HG03521 (cell line): ENCODE measurements at regions not wholly inside any gene's neighbourhood (a gene's known extent, or its start where the extent isn't known, plus 50 kb on each side); places are given as distances from the start of the nearest gene placed in this dataset.

Experiments used
- ATAC-seq: cut with Tn5 transposase; IDR thresholded peaks from one replicate; pipeline ENCODE4 v1.9.1; 2021; ENCODE audit warnings: mild to moderate bottlenecking, moderate library complexity; ENCODE audit not compliant: unreplicated experiment

DNA sequence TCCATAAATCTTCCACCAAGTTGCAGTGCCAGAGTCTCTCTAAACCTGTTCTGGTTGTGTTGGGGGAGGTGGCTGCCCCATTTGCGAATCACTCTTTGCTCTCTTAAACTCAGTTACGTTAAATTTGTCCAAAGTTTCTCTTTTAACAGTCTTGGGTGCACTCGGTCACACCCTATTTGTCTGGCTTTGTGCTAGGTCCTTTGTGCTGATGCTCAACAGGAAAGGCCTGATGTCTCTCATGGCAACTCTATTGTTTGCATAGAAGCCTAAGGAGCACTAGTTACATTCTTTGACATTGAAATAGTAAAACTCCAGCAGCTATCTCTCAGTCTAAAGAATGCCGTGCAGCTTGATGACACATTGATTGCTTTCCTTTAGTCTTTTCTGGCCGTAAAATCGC lies 105.1 kb downstream of the TRMT11 start:
- ATAC-seq, result no peak

DNA sequence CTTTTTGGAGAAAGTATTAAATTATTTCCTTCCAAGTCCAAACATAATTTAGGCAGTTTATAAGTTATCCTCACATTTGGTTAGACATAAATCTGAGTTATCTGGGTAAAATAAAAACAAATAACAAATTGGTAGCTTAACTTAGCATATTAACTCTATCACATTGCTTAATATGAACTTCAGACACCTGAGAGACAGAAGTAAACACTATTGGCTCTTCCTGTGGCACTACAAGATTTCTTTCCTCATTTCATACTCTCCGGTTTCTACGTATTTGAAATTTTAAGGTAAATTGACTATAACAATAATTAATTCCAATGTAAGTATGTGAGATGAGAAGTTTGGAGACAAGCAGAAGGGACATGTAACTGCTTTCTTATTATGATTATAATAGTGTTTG lies 106.8 kb downstream of the TRMT11 start:
- no peak for ATAC-seq

DNA sequence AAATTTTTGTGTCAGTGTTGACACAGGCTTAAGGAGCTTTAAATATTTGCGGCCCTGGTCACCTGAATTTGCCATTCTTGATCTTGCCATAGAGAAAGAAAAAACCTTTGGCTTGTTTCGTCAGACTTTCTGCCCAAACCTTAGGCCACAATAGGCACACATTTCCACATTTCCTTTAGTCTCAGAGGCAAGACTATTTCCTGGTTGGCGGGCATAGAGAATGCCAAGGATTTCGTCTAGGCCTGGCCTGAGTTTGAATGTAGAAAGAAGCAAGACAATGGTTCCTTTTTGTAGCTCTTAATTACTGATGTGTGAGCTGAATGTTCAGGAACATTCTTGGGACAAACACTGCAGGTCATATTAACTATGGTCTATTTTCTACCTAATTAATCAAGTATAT lies 108.1 kb downstream of the TRMT11 start:
- ATAC-seq, result no peak

DNA sequence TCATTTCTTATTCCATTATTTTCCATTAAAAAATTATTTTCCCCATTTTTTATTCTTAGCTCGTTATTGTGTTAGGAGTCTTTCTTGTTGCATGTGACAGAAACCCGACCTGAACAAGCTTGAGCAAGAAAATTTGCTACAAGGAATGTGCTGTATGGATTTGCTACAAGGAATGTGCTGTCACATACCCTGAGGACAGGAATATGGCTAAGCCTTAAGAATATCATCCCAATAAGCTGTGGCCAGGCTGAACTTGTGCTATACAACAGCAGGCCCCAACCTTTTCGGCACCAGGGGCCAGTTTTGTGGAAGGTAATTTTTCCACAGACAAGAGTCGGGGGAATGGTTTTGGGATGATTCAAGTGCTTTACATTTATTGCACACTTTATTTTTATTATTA lies 114.0 kb downstream of the TRMT11 start:
- no peak for ATAC-seq

DNA sequence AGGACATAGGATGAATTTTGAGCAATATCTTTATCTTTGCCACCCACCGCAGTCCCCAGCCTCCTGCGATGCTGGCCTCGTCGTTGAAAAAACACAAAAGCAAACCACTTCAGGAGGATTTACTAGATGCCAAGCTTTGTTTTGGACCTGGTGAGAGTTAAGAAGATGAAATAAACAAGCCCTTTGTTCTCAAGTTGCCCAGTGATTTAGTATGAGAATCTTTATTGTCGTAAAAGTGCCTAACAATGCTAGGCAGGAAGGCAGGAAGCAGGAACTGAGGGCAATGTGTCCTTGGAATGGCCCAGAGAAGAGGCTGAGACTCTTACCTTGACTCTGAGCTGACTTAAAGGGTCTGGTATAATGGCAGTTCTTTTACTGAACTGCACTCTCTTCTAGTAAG lies 116.0 kb downstream of the TRMT11 start:
- no peak for ATAC-seq

DNA sequence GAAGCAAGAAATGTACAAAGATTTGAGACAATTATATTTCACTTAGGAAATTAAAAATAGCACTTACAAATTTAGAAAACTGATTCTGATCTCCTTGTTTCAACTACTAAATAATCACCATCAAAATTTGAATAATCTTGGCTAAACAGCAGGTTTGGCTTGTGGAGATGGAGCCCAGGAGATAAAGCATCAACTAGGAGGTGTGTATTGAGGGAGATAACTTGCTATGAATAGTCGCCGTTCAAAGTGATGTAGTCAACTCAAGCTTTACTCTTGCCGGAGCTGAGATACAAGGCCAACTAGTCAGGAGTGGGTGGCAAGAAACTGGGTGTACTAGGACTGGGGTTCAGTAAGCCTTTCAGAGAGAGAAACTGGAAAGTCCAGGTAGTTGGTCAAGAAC lies 117.7 kb downstream of the TRMT11 start:
- ATAC-seq, result no peak

DNA sequence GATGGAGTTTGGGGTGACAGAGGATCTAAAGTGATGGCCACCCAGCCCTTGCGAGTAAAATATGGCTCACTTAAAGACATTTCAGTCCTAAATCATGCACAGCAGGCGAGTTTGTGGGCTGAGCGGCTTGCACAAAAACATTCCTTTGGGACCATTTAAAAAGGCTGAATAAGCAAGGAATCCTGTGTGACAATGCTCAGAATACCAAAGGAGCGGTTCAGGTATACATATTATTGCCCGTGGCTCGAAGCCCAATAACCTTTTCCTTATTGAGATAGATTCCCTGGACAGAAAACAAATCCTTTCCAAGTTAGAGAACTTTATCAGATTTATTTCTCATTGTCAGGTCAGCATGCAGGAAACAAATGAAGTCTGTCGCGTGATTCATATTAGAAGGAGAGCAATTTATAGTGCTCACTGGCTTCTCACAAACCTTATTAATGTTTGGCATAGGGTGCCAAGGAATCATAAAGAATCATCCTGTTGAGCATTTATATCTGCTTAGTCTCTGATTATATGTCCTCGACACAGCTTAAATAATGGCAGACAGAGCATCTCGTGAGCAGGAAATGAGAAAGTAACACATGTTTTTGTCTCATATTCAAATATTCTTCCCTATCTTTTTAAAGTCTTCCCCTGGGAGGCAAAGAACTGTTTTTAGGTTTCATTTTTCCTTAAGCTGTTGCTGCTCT lies 121.3 kb downstream of the TRMT11 start:
- no peak for ATAC-seq

DNA sequence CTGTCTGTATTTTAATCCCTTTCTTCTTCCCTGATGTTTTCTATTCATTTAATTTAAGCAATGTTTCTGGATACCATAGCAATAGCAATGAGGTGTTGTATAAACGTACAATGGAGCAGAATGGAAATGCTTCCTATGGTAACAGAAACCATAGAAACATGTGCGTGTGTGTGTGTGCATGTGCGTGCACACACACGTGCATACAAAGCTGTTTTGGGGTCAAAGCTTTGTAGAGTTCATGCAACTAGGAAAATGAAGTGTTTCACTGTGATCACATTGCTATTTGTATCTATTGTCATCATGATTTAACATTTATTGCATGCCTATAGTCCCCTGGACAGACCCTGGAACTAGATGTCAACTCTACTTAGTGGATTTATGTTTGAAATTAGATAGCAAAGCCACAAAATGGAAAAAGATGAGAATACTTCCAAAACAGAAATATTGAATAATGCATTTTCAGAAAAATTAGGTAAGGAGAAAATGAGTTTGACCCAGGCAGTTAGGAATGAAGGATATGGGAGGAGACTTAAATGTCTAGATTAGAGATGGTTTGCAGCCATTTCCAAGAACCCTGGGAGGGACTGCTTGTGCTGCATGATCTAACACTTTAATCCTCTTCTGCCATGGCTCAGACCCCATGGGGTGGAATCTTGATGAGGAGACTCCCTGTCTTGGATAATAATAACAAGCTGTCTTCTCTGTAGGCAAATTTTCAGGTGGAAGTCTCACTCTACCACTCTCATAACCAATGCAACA lies 124.4 kb downstream of the TRMT11 start:
- ATAC-seq, result no peak

DNA sequence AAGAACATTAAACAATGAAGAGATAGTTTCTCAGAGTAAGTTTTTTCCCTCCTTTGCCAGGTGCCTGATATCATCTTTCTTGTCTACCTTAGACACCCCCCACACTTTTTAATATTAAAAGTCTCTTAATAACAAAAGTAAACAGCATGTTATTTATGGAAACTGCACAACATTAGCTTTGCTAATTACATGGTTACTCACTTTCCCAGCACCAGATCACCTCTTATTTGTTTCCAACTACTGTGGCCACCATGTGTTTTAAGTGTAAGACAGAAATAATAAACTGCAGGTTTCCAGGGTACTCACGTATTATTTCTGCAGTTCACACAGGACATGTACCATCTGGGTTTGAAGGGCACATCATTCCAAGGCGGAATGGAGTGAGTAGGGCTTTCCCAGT lies 125.0 kb downstream of the TRMT11 start:
- ATAC-seq, result no peak

DNA sequence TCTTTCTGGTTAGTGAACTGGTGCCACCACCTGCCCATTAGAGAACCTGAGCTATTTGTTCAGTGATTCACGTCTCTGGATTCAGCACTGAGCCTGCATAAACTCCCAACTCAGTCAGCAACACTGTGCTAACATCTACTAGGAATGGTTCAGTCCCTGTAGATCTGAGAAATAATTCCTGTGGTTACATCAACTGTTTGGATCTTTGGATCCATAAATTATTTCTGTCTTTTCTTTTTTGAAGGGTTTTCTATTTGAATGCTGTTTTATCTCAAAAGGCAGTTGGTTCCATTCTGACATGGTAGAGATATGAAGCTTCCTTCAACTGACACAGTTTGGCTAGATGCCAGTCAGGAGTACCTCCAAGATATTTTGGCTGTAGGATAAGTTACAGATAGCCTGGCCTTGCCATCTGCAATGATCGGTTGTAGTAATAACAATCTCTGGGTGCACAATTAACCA lies 125.9 kb downstream of the TRMT11 start:
- ATAC-seq, result no peak

DNA sequence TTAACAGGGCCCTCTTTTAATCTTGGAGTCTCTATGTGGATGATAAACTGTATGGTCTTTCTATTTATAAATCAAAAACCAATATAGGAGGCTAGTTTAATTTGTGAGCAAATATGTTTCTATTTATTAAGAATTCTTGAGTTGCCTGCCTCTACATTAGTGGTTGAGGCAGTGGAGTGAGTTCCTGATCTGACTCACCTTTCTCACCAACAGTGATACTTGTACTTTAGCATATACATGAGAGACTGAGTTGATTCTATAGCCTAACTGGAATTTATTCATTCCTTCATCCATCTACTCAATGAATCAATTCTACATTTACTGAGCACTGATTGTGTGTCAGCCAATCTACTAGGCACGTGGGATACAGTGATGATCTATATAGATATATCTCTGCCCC lies 126.9 kb downstream of the TRMT11 start:
- no peak for ATAC-seq

DNA sequence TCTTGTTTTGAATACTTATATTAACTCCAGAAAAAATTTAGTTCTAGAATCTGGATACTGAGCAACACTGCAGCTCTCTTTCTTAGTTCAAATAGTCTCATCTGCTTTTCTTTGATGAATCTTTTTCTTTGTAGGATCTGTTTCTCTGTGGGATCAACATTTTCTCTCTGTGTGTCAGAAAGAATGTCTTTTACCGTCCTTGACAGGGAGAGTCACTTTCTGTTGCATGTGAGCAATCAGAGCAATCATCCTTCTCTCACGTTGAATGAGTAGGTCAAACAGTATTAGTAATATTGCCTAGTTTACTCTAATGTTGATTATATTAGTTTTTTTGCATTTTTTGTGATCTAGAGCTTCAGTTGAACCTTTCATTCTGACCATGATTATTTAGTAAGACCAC lies 130.9 kb downstream of the TRMT11 start:
- ATAC-seq, result no peak

DNA sequence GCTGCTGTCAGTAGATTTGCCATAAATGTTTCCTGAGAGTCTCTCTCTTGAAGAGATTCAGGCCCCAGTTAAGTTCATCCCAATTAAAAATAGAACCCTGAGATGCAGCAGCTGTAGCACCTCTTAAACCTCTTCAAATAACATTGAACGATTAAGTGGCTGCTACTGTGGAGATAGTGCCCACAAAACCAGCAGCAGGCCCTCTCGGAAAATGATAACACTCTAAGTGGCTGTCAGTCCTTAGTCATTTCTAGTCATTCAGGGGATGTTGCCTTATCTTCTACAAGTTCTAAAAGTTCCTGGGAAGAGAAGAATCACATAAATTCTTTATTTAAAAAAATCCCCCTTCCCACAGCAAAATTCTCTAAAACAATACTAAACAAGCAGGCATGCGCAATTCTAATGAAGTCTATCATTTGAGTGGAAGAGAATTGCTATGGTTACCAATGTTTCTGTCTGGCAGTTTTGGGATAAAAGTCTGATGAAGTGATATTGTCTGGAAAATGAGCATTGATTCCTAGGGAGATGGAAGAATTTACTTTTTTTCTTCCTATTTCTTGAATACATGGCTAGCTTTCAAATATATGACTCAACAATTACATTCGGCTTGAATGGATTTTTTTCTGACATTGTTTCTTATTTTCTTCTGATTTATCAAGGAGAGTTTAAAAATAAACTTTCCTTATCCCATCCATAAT lies 131.9 kb downstream of the TRMT11 start:
- ATAC-seq, result no peak

DNA sequence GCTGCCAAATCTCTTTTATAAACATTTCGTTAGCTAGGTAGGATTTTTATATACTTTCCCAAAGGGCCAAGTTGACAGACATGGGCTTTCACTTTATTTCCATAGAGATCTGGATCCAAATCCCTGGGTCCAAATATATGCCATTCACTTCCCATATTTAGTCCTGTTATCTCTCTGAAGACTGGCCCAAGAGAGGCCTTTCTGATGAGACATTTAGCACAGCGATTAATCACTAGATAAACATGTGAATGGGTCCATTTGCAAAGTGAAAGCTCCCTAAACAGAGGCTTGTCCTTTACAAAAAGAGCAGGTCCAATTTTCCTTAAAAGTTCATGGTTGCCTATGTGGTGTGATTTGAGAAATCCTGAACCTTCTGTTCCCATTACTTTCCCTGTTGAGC lies 132.6 kb downstream of the TRMT11 start:
- ATAC-seq, result no peak

DNA sequence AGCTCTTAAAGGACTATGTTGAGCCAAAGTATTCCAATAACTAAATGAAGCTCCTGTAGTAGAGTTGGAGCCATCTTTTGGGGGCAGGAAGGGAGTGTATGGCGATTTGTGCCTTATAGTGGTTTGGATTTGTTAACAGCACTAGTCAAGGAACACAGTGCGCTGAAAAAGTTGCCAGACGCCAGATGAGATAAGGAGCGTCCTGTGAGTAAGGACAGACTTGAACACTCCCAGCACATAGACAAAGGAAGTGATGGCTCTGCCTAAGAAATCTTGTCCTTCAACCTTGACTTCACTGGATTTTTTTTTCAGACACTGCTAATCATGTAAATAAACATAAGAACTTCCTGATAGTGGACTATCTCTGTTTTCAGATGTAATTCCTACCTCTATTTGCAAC lies 136.9 kb downstream of the TRMT11 start:
- no peak for ATAC-seq

DNA sequence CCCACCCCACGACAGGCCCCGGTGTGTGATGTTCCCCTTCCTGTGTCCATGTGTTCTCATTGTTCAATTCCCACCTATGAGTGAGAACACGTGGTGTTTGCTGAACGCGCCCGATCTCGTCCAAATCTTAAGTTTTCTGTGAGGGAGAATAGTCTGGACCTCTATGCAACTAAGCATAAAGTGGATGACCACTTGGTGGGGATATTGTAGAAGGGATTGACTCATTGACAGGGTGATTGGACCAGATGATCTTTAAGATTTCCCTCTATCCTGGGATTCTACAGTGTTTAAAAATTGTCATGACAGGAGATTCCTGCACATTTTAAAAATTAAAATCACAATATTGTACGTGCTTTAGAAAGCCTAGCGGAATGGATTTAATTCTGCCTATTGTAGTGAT lies 141.3 kb downstream of the TRMT11 start:
- ATAC-seq, result no peak

DNA sequence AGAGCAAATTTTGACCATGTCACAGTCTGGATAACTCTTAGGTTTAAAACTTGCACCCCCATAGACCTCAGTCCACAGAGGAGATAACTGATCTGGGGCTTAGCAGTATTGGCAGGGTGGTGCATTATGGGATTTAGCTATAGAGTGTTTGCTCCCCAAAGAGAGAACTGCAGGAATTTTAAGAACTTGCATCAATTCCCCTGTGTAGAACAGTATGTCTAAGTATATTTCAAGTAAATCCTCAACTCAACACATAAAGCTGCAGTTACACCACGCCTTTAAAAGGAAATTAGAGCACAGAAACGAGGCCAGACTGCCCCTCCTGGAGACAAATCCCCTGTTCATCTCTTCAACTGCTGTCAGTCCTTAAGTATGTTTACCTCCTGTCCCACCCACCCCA lies 144.9 kb downstream of the TRMT11 start:
- no peak for ATAC-seq

DNA sequence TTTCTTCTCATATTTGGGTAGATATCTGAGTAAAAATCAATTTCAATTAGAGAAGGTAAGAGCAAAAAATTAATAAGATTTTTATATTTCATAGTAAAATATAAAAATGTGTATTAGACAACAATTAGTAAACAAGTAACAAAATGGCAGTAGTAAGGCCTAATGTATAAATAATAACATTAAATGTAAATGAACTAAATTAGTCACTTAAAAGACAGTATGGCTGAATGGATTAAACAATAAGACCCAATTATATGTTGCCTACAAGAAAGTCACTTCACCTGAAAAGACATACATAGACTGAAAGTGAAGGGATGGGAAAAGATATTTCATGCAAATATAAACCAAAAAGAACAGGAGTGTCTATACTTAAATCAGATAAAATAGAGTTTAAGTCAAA lies 147.6 kb downstream of the TRMT11 start:
- no peak for ATAC-seq

DNA sequence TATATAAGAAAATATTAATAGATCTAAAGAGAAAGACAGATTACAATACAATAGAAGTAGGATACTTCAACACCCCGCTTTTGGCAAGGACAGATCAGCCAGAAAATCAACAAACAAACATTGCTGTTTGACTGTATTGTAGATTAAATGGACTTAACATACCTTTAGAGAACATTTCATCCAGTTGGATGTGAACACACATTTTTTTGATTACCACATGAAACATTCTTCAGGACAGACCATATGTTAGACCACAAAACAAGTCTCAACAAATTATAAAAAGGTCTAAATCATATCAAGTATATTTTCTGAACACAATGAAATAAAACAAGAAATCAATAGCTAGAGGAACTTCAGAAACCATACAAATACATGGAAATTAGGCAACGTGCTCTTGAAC lies 148.2 kb downstream of the TRMT11 start:
- ATAC-seq, result no peak

DNA sequence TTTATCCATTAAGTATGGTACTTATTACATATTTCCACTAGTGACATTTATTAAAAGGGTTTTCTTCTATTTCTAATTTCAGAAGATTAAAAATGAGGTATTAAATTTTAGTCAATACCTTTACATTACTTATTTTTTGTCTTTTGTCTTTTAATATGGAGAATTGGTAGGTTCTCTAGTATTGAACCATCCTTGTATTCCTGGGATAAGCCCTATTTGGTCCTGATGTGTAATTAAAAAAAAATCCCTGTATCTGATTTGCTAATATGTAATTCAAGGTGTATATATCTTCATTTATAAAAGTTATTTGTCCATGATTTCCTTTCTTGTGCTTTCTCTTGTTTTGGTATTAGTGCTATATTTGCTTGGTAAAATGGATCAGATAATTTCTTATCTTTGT lies 153.7 kb downstream of the TRMT11 start:
- ATAC-seq, result no peak

DNA sequence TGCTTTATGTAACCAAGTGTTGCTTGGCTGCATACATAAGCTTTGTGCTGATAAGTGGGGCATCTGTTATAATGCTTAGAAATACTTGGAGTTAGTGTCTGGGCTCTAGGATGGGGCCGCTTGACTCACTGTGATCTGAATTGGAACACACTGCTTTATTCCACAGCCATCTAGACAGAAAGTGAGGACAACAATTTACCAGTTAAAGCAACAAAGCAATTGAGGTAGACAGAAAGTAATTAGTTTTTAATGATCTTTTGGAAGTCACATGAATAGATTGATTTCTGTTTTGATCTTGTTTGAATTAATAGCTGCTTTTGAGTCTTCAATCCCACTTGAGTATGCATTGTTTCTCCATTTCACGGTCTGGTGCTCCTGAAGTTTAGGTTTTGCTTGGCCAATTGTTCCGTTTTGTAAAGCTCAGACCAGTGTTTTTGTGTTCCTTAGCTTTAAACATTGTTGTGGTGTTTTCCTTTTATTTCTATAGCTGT lies 157.5 kb downstream of the TRMT11 start:
- no peak for ATAC-seq

DNA sequence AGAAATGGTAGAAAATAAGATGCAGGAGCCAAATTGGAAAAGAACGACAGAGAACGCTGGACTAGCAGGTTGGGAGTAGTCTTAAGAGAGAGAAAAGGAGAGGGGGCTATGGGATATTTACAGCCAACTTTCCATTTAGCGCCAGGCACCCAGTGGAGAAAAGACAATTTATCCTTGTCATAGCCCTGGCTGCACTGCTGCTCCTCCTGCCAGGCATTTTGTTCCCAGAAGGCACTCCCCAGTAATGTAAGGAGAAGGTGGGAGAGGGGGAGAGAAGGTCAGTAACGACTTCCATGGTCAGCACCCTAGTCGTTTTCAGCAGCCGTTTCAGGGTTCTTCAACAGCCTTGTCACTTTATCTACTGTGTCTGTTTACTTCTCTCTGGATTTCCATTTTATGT lies 159.0 kb downstream of the TRMT11 start:
- ATAC-seq, result no peak
